HFFc6 (cell line): ENCODE measurements at regions not wholly inside any gene's neighbourhood (a gene's known extent, or its start where the extent isn't known, plus 50 kb on each side); places are given as distances from the start of the nearest gene placed in this dataset.

Experiments
- DNase-seq: peaks from one replicate; pipeline ENCODE4 v3.0.0-alpha.2; 2018
- H3K27ac Mint-ChIP-seq: 2 replicates; pipeline ENCODE4 v1.8.0; 2020; ENCODE audit warnings: mild to moderate bottlenecking, mixed read lengths
- H3K27me3 Mint-ChIP-seq: 2 replicates; pipeline ENCODE4 v1.8.0; 2021; ENCODE audit warnings: mild to moderate bottlenecking, moderate library complexity, mixed read lengths; ENCODE audit not compliant: insufficient read depth
- H3K36me3 Mint-ChIP-seq: 2 replicates; pipeline ENCODE4 v1.8.0; 2021; ENCODE audit warnings: low read depth, mixed read lengths
- H3K4me1 Mint-ChIP-seq: 2 replicates; pipeline ENCODE4 v1.8.0; 2020; ENCODE audit warnings: low read depth, mixed read lengths
- H3K4me3 Mint-ChIP-seq: 2 replicates; pipeline ENCODE4 v1.8.0; 2020; ENCODE audit warnings: mild to moderate bottlenecking, moderate library complexity, mixed read lengths
- H3K9me3 Mint-ChIP-seq: 2 replicates; pipeline ENCODE4 v1.8.0; 2020; ENCODE audit warnings: mild to moderate bottlenecking, mixed read lengths
- TF ChIP-seq, protein P1 (sequence below): fragments of 200-600 bp; sonication (generic); IDR thresholded peaks from 2 replicates; pipeline ENCODE4 v1.5.0; 2021; ENCODE audit warnings: antibody characterized with exemption, mild to moderate bottlenecking

DNA sequence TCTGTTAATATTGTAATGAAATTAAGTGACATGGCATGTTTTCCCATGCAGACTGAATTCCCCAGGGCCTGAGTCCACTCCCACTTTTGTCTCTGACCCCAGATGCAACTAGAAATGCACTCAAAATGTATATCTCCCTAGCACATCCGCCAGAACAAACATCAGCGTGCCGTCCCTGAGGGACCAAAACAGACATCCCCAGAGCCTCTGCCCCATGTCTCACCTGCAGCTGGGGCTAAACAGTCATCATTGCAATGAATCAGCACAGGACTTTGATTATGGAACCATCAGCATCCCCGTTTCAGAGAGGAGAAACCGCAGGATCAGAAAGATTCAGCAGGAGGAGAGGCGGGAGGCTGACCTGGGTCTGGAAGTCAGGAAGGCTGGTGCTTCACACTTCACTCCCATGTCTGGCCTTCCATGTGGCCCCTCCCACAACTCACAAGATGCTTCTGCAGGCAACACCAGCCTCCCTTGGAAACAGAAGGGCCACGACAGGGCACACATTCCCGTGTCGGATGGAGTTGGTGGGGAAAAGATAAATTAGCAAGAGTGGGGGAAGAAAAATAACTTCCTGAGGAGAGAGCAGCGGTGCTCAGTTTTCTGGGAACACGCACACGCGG is 130.6 kb upstream of the VSTM2B start:
- DNase-seq, result no peak
- TF ChIP-seq, protein P1, sequence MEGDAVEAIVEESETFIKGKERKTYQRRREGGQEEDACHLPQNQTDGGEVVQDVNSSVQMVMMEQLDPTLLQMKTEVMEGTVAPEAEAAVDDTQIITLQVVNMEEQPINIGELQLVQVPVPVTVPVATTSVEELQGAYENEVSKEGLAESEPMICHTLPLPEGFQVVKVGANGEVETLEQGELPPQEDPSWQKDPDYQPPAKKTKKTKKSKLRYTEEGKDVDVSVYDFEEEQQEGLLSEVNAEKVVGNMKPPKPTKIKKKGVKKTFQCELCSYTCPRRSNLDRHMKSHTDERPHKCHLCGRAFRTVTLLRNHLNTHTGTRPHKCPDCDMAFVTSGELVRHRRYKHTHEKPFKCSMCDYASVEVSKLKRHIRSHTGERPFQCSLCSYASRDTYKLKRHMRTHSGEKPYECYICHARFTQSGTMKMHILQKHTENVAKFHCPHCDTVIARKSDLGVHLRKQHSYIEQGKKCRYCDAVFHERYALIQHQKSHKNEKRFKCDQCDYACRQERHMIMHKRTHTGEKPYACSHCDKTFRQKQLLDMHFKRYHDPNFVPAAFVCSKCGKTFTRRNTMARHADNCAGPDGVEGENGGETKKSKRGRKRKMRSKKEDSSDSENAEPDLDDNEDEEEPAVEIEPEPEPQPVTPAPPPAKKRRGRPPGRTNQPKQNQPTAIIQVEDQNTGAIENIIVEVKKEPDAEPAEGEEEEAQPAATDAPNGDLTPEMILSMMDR, result no peak
- peaks cover 6% of the 10 kb centered on the region; the same call in 1 of the 2 replicates for H3K36me3 Mint-ChIP-seq
- H3K4me3 Mint-ChIP-seq, result no peak overlapping the region
- no peak overlapping the region for H3K27ac Mint-ChIP-seq
- no peaks in the 10 kb centered on the region for H3K4me1 Mint-ChIP-seq
- peaks cover 67% of the 10 kb centered on the region for H3K9me3 Mint-ChIP-seq
- H3K27me3 Mint-ChIP-seq, result peaks cover 2% of the 10 kb centered on the region

DNA sequence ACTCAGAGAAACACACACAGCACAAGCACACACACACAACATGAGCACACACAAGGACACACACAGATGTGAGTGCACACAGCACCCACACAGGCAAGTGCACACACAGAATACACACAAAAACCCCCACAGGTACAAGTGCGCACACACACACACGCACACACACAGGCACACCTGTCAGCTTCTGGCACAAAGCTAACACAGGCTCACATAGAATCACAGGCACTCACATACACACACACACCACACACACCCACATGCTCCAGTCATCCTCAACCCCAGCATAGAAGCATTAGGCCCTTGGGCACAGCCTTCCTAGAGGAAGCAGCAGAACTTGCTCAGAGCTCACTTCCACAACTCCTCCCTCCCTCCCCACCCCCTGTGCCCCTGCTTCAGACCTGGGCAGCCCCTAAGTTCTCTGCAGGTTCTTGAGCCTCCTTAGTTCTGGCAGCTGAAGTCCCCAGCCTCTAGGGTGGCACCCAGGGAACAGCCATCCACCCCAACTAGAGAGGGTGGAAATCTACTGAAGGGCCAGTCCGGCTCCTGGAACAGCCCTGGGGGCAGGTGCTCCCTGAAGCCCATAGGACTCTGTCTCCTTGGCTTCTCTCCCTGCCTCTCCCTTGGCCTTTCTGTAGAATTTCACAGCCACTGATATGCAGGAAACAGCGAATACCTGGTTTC is 129.9 kb upstream of the VSTM2B start:
- Mint-ChIP-seq H3K9me3 (peaks cover 62% of the 10 kb centered on the region), H3K27ac (no peak overlapping the region)

DNA sequence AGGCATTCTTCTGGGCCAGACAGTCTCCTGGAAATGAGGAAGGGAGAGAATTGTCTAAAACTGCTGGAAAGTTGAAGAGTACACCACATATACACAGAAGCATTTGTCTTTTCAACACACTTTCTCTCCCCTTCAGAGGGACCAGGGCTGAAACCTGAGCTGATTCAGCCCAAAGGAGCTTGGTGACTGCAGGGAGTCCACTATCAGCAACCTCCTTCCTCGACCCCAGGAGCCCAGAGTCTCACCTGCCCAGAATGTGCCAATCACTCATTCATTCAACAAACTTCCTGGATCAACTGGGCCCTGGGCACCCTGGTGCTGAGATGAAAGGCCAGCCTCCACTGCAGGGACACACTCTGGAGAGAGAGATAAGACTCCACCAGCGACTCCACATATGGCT is 128.9 kb upstream of the VSTM2B start:
- DNase-seq, result no peak
- Mint-ChIP-seq H3K9me3 (peaks cover 52% of the 10 kb centered on the region), H3K27ac (no peak overlapping the region), H3K36me3 (peaks cover 6% of the 10 kb centered on the region; the same call in 1 of the 2 replicates), H3K27me3 (peaks cover 2% of the 10 kb centered on the region), H3K4me3 (no peak overlapping the region), H3K4me1 (no peaks in the 10 kb centered on the region)
- TF ChIP-seq, protein P1, result no peak

More for the DNA sequence above, 129.9 kb upstream of the VSTM2B start:
- no peak for DNase-seq
- peaks cover 6% of the 10 kb centered on the region; the same call in 1 of the 2 replicates for H3K36me3 Mint-ChIP-seq
- H3K4me3 Mint-ChIP-seq, result no peak overlapping the region
- H3K27me3 Mint-ChIP-seq, result peaks cover 2% of the 10 kb centered on the region
- TF ChIP-seq, protein P1, result no peak
- no peaks in the 10 kb centered on the region for H3K4me1 Mint-ChIP-seq

DNA sequence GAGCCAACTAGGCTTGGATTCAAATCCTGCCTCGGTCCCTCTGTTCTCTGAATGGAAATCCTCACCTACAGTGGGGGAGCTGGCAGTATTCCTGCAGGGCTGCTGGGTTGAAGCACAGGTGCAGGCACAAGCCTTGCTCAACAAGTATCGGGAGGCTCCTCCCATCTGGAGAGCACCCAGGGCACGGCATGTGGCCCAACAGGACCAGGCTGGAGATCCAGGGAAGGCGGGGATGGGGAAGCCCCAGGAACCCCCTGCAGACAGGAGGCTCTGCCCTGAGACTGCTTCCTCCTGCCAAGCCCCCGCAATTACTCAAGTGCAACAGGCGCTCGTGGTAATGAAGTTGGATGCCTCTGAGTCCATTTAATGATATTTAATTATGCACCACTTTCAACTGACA is 128.0 kb upstream of the VSTM2B start:
- peaks cover 2% of the 10 kb centered on the region for H3K27me3 Mint-ChIP-seq
- no peak overlapping the region for H3K4me3 Mint-ChIP-seq
- DNase-seq, result no peak
- peaks cover 6% of the 10 kb centered on the region; the same call in 1 of the 2 replicates for H3K36me3 Mint-ChIP-seq
- peaks cover 51% of the 10 kb centered on the region for H3K9me3 Mint-ChIP-seq
- H3K4me1 Mint-ChIP-seq, result no peaks in the 10 kb centered on the region
- no peak overlapping the region for H3K27ac Mint-ChIP-seq
- TF ChIP-seq, protein P1, result no peak

DNA sequence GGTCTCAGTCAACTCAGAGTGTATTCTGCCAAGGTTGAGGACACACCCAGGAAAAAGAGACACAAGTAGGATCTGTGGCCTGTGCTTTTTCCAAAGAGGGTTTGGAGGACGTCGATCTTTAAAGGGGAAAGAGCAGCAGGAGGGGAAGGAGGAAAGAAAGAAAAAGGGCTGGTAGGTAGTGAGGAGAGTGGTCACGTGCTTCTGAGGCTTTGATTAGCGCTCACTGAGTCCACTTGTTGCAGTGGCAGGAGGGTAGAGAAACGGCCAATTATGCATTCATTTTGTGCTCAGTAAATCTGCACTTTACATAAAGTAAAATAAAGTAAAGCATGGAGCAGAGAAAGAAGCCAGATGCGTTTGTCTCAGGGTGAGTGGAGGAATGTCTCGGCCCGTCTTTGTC is 126.0 kb upstream of the VSTM2B start:
- TF ChIP-seq, protein P1, result no peak
- H3K27me3 Mint-ChIP-seq, result peaks cover 2% of the 10 kb centered on the region
- peaks cover 48% of the 10 kb centered on the region for H3K9me3 Mint-ChIP-seq
- no peak for DNase-seq
- H3K4me3 Mint-ChIP-seq, result no peak overlapping the region
- peaks cover 6% of the 10 kb centered on the region; the same call in 1 of the 2 replicates for H3K36me3 Mint-ChIP-seq
- H3K27ac Mint-ChIP-seq, result no peak overlapping the region
- no peaks in the 10 kb centered on the region for H3K4me1 Mint-ChIP-seq
